Lung (tissue), 11 donors: ENCODE measurements at regions not wholly inside any gene's neighbourhood (a gene's known extent, or its start where the extent isn't known, plus 50 kb on each side); places are given as distances from the start of the nearest gene placed in this dataset.
A peak's percentile ranks its signal among the peaks of the same experiment; 100 is the strongest.

Experiments
- ATAC-seq: fragments of 200-7000 bp; cut with Tn5 transposase; one replicate; pipeline ENCODE4 v1.9.1; 2020; ENCODE audit warnings: moderate number of reproducible peaks; ENCODE audit not compliant: insufficient read depth, low FRiP score
- DNase-seq, 3 donors: peaks; one replicate each; pipeline ENCODE4 v3.0.0-alpha.2; 2013 to 2017
- H3K27ac ChIP-seq, 2 donors: one replicate each; pipeline ENCODE4 v1.5.1; 2013; ENCODE audit warnings: mild to moderate bottlenecking in 2 of 2, moderate library complexity in 2 of 2, control low read depth in 1 of 2, inconsistent platforms in 1 of 2, low read depth in 1 of 2, low read length in 1 of 2
- H3K27me3 ChIP-seq, 3 donors: one replicate each; pipeline ENCODE4 v1.5.1; 2013; ENCODE audit warnings: low read length in 2 of 3; ENCODE audit not compliant: control insufficient read depth in 3 of 3, insufficient read depth in 3 of 3
- H3K36me3 ChIP-seq, 4 donors: one replicate each; pipeline ENCODE4 v1.5.1; 2013; ENCODE audit warnings: low read length in 4 of 4, mild to moderate bottlenecking in 1 of 4, moderate library complexity in 1 of 4; ENCODE audit not compliant: control insufficient read depth in 4 of 4, insufficient read depth in 4 of 4
- H3K4me1 ChIP-seq, 5 donors: one replicate each; pipeline ENCODE4 v1.5.1; 2013; ENCODE audit warnings: low read length in 5 of 5, mild to moderate bottlenecking in 2 of 5, moderate library complexity in 1 of 5; ENCODE audit not compliant: control insufficient read depth in 5 of 5, insufficient read depth in 5 of 5
- H3K4me3 ChIP-seq: one replicate; pipeline ENCODE4 v1.5.1; 2013; ENCODE audit warnings: mild to moderate bottlenecking, control low read depth, moderate library complexity
- H3K9ac ChIP-seq, 2 donors: one replicate each; pipeline ENCODE4 v1.5.1; 2013; ENCODE audit warnings: low read length in 2 of 2, control low read depth in 1 of 2; ENCODE audit not compliant: insufficient read depth in 1 of 2
- H3K9me3 ChIP-seq, 4 donors: one replicate each; pipeline ENCODE4 v1.5.1; 2013; ENCODE audit warnings: low read length in 3 of 4, mild to moderate bottlenecking in 1 of 4, moderate library complexity in 1 of 4; ENCODE audit not compliant: control insufficient read depth in 4 of 4, insufficient read depth in 3 of 4
- WGBS, 2 donors: extraction: QIAGEN DNeasy Blood & Tissue Kit; methylation state at CpG; one replicate each; pipeline ENCODE4 v1.1.7; 2013; 5-methylcytosine and 5-hydroxymethylcytosine counted together
- TF ChIP-seq, protein P1 (sequence below): IDR thresholded peaks from 2 replicates; pipeline ENCODE4 v1.5.1; 2012; ENCODE audit warnings: mild to moderate bottlenecking; ENCODE audit errors: control extremely low read depth, extremely low read depth
- donor health status: control.
- donor health status: control.
- donor health status: Bipolar disorder and iron deficiency.
- donor health status: healthy.
- donor health status: DM: yes; HTN: yes; CAD: no.

DNA sequence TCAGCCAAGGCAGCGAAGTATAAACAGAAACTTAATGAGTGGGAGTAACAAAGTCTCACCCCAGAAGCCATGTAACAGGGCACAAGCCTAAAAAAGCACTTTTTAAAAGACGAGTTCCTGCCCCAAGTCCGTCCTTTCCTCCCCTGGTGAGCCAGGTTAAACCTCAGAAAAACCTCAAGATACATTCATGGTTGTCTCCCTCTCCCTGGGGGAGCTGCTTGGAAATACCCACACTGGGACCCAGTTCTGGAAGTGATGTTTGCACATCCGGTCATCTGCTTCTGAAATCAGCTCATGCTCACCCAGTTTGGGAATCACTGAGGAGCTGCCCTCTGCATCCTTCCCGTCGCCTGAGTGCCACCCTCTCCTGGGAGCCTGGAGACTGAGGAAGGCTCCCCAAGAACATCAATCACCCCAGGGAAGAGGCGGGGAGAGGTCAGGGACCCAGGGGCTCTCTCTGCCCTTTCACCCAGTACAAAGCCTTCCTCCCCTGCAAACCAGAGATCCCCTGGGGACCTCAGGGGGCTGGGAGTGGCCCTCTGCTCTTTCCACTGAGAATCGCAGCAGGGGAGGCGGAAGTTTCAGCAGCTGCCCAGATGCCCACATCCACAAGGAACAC lies 150.6 kb upstream of the AGAP1 start:
- Histone ChIP-seq H3K27me3 (no peaks in the 10 kb centered on the region), H3K9me3 (peaks cover 0 to 7% (median 2%) of the 10 kb centered on the region in 4 donors), H3K9ac (no peak overlapping the region), H3K36me3 (no peaks in the 10 kb centered on the region), H3K4me3 (no peak overlapping the region), H3K27ac (peak overlapping the region in 1 of 2 donors; percentile 5), H3K4me1 (peaks cover 0 to 7% (median 0%) of the 10 kb centered on the region in 5 donors)
- TF ChIP-seq, protein P1, sequence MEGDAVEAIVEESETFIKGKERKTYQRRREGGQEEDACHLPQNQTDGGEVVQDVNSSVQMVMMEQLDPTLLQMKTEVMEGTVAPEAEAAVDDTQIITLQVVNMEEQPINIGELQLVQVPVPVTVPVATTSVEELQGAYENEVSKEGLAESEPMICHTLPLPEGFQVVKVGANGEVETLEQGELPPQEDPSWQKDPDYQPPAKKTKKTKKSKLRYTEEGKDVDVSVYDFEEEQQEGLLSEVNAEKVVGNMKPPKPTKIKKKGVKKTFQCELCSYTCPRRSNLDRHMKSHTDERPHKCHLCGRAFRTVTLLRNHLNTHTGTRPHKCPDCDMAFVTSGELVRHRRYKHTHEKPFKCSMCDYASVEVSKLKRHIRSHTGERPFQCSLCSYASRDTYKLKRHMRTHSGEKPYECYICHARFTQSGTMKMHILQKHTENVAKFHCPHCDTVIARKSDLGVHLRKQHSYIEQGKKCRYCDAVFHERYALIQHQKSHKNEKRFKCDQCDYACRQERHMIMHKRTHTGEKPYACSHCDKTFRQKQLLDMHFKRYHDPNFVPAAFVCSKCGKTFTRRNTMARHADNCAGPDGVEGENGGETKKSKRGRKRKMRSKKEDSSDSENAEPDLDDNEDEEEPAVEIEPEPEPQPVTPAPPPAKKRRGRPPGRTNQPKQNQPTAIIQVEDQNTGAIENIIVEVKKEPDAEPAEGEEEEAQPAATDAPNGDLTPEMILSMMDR = no peak
- DNase-seq (no peak), ATAC-seq (no peak)
- 84 to 89% methylated on average over 9 of the region's 9 CpGs for WGBS, 2 donors

DNA sequence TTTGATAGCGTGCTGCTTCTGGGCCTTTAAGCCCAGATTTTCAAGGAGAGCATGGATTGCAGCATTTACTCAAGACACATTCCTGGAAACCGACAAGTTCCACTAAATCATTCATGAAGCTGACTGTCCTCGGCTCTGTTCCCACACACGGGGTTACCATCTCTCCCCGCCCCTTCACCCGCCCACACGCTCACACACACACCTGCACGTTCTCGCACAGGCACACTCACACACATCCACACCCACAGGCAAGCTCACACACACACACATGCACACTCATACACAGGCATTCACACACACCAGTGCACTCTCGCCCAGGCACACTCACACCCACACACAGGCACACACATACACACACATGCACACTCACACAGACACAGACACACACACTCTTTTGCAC lies 150.0 kb upstream of the AGAP1 start:
- no peak for DNase-seq
- peak; percentile 67 for ATAC-seq
- no peaks in the 10 kb centered on the region for H3K36me3 ChIP-seq
- H3K4me3 ChIP-seq = no peak overlapping the region
- peaks cover 0 to 7% (median 2%) of the 10 kb centered on the region in 4 donors for H3K9me3 ChIP-seq
- TF ChIP-seq, protein P1 = no peak
- H3K9ac ChIP-seq = no peak overlapping the region
- H3K27ac ChIP-seq = peak overlapping the region in 1 of 2 donors; percentile 26
- no peaks in the 10 kb centered on the region for H3K27me3 ChIP-seq
- H3K4me1 ChIP-seq = peaks cover 0 to 7% (median 0%) of the 10 kb centered on the region in 5 donors
- 47 to 72% methylated on average over 10 of the region's 10 CpGs for WGBS, 2 donors

DNA sequence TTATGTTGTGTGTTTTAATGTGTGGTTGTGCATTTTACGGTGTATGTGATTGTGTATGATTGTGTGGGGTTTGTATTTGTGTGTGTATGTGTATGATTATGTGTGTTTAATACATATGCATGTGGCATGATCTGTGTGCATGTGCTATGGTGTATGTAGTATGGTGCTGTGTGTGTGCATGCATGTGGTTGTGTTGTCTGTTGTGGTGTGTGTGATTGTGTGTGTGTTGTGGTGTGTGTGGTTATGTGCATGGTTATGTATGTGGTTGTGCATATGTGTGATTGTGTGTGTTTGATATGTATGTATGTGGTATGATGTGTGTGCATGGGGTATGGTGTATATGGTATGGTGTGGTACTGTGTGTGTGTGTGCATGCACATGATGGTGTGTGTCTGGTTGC lies 148.1 kb upstream of the AGAP1 start:
- ATAC-seq (no peak), DNase-seq (no peak)
- no peak overlapping the region for H3K27ac ChIP-seq
- TF ChIP-seq, protein P1 = no peak
- peaks cover 0 to 7% (median 2%) of the 10 kb centered on the region in 4 donors for H3K9me3 ChIP-seq
- peak overlapping the region in 1 of 2 donors; percentile 40 for H3K9ac ChIP-seq
- no peaks in the 10 kb centered on the region for H3K36me3 ChIP-seq
- H3K27me3 ChIP-seq = no peaks in the 10 kb centered on the region
- peaks cover 0 to 7% (median 0%) of the 10 kb centered on the region in 5 donors for H3K4me1 ChIP-seq
- 95 to 96% methylated on average over 1 of the region's 1 CpG for WGBS, 2 donors
- no peak overlapping the region for H3K4me3 ChIP-seq

DNA sequence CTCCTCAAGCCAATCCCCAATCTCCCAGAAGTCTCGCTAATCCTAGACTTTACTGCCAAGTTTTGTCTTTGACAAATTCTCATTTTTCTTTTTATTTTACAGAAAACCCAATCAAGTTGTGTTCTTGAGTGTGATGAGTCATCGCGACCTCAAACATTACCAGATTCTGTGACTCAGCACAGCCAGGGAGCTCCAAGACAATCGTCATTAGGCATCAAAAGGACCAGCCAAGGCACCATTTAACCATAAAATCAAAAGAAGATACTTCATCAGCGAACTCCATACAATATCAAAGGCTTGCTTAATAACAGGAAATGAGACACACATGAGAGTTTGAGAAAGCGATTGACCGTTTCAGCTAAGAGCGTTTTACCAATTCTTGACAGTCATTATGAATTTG lies 146.2 kb upstream of the AGAP1 start:
- ATAC-seq = no peak
- TF ChIP-seq, protein P1 = no peak
- H3K9ac ChIP-seq = no peak overlapping the region
- H3K27me3 ChIP-seq = no peaks in the 10 kb centered on the region
- H3K4me1 ChIP-seq = peaks cover 0 to 9% (median 0%) of the 10 kb centered on the region in 5 donors
- 84 to 85% methylated on average over 8 of the region's 8 CpGs for WGBS, 2 donors
- H3K36me3 ChIP-seq = no peaks in the 10 kb centered on the region
- no peak for DNase-seq
- peaks cover 0 to 4% (median 2%) of the 10 kb centered on the region in 4 donors for H3K9me3 ChIP-seq
- H3K27ac ChIP-seq = no peak overlapping the region
- H3K4me3 ChIP-seq = no peak overlapping the region
